Activated CD8-positive, alpha-beta memory T cell treated with anti-CD3 and anti-CD28 coated beads, Interleukin-2, amount 50 U/mL, for 24 hours (primary cell): ENCODE measurements at regions not wholly inside any gene's neighbourhood (a gene's known extent, or its start where the extent isn't known, plus 50 kb on each side); places are given as distances from the start of the nearest gene placed in this dataset.

ENCODE experiments used
- DNase-seq: peaks from one replicate; pipeline ENCODE4 v3.0.0-alpha.2; 2020; ENCODE audit errors: extremely low read depth

DNA sequence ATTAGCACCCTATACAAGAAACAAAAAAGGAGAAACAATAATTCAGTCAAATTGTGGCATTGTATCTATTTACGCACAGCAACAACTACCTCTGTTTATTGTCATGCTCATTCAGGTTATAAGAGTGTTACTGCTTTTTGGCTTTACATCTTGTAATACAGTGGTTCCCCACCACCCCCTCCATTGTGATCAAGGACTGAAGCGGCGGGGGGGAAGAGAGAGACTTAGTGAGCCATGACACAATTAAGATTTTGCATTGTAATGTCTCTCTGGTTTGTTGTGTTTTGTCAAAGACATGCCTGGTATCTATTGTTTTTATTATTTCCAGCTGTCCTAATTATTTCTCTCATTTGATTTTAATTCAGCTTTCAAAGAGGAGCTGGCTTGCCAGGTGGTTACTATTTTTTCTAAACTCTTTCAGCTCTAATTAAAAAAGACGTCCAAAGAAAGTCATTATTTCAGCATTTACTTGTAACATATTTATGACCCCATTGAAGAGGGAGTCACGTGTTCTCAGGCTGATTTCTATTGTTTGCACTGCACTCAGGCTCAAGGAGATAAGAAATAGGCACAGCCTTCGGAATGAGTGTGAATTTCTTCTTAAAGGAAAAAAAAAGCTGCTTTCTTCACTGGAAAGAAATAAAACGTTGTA lies 234.4 kb upstream of the TBL1XR1 start:
- DNase-seq, result no peak

DNA sequence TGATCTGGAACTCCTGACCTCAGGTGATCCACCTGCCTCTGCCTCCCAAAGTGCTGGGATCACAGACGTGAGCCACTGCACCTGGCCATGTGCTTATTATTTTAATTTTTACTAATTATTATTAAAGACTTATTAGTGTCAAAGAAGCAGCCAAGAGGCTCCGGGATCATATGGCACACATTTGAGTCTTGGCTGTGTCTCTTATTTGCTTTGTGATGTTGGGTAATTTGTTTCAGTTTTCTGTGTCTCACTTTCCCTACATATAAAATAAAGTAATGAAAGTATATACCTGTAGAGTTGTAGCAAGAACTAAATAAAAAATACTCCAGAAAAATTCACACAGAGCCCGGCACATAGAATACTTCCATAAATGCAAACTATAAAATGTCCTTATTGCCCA lies 238.0 kb upstream of the TBL1XR1 start:
- DNase-seq, result no peak

DNA sequence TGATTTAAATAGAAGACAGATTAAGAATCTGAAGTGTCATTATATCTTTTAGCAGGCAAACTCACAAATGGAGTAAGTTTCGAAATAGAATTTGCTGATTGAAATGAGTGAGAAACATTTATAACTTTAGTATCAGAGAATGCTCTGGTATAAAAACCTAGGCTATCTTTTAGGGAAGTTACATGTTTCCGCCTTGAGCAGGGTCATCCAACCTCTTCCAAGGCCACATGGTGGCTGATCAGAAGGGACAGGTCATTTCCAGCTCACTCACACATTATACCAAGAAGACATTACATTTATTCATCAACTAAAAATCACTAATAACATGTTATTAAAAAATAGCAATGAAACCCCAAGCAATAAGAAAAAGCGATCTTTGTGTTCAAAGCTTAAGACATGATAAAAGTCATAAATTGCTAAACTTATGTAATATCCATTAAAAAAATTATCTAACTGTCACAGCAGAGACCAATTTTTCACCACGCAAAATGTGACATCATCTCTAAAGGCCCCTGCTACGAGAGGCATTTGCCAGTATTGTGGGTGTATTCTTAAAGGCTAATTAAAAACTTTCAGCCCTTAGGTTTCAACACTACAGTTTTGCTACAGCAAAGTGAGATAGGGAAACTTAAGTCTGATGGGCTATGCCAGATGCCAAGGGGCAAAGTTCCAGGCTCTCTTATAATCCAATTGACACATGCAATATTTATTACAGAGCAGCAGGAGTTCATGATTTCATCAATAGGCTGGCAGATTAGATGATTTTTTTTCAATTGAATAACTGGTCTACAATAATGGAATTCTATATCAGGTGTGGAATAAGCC lies 240.4 kb upstream of the TBL1XR1 start:
- no peak for DNase-seq

DNA sequence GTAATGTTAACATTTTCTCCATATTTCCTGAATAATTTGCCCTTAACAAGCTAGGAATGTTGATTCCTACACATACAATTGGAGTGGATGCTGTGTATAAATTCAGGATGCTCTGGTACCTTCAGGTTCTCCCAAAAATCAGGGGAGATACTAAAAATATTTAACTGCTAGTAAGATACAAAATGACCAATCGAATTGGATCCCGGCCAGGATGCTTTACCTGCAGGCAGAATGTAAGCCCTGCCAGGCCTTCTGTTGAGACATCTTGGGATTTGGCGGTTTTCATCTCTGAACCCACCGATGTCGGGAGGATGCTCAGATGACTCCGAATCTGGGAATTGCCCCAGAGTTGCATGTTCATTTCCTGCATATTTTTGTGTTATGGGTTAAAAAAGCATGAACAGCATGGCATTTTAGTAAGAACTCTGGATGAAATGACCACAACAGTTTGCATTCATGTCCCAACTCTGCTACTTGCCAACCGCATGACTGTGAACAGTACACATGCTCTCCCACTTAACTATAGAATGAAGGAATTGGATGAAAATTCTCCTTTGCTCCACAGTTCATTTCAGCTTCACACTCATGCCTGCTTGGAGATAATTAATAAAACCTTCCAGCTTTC lies 241.4 kb upstream of the TBL1XR1 start:
- DNase-seq, result no peak

DNA sequence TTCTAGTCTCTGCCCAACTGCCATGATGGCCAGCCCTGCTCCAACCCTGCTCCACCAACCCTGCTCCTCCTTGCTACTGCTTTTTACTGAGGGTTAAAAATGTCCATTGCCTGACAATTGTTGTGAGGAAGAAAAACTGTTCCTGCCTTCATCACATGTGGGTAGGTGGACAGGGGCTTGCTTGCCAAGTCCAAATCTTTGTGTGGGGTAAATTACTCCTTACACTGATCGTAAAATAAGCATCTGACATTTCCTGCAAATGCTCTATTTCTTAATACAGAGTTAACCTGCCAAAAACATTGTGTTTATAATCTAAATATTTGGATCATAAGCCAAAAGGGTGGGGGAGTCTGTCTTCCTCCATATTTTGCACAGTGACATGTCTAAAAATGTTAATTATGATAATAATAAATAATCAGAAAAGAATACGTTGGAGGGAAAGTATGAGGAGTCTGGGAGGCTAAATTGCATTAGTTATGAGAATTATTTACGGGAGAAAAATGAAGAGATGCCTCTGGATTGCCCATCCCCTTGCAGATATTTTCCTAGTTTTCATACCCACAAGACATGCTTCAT lies 242.5 kb upstream of the TBL1XR1 start:
- no peak for DNase-seq

- DNase-seq, result no peak
These were observed 243.3 kb upstream of the TBL1XR1 start for GRCh38 chr3:177440456-177441104.

DNA sequence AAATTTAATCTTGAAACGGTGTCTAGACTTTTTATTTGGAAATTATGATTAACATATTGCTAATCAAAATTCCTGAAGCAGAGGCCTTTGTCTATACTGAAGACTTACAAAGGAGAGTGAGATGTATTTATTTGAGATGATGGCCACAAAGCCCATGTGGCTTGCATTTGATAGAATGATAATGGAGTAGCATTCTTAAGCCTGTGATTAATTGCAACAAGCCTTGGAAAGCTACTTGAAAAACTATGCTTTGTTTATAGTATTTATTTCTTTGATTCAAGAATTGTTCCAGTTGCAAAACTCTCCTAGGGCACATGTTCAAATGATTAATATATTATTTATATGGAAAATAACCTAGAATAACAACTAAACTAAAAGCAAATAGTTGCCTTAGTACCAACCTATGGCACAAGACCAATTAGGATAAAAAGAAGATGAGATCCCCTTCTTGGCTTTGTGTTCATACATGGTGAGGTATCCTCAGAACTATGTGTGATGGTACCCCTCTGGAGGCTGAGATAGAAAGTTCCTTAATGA lies 244.1 kb upstream of the TBL1XR1 start:
- DNase-seq, result no peak

- no peak for DNase-seq
These were observed 244.7 kb upstream of the TBL1XR1 start for GRCh38 chr3:177441813-177442646.

- no peak for DNase-seq
These were observed 246.2 kb upstream of the TBL1XR1 start for GRCh38 chr3:177443469-177443868.

- DNase-seq, result no peak
These were observed 247.4 kb upstream of the TBL1XR1 start for GRCh38 chr3:177444696-177445095.

DNA sequence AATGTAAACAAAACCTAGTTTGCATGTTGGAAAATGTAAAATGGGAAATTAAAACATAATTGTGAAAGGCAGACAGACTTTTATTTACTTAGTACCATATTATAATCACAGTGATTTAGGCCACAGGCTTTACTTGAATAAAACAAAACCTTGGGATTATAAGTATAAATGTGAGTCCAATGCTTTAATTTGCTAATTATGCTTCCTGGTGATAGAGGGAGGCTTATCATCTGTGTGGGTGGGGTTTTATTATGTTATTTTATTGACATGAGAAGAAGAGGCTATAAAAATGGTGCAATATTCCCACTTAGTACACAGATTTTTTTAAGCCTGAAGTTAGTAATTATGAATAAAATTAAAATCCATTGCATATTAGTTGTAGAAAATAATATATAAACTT lies 248.3 kb upstream of the TBL1XR1 start:
- no peak for DNase-seq

- no peak for DNase-seq
These were observed 248.9 kb upstream of the TBL1XR1 start for GRCh38 chr3:177446165-177446601.

DNA sequence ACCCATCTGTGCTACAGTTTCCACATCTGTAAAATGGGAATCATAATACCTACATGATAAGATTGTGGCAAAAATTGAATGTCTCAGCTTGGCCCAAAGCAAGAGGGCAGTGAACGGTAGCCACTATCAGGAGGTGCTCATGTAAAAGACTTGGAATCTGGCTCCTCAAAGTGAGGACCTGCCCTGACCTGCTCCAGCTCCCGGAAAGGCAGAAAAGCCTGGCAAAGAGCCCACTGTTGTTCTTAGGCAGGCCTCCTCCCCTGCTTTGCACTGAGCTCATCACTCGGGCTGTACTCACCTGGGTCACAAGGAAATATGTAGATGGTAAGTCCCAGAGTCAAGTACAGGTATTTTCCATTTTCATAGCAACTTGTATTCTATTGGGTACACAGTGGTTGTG lies 250.7 kb upstream of the TBL1XR1 start:
- no peak for DNase-seq

GRCh38 chr3:177448987-177449359 lies 251.7 kb upstream of the TBL1XR1 start:
- DNase-seq, result no peak

DNA sequence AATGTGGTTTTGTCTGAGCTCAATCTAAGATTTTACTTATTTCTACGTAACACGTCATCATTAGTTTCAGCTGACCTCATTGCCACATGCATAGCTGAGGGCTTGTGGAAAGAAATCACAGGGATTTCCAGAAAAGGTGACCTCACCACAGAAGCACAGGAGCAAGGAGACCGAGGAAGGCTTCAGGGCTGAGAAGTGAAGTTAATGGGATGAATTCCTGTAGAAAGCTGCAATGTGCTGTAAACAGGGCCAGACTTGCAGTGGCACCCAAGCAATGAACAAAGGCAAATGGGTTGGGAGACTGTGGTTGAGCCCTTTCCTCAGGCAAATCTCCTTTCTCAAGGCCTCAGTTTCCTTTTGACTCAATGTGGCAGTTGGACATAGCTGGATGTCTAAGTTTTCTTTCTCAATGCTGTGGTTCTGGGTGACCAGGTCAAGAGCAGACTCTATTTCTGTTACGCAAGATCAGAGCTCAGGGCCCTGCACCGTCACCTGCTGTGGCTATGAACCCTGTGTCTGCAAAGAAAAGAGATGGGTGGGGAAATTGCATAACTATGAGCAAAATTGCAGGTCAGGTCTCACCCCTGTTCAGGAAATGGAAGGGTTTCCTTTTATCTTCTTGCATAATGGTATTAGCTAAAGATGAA lies 252.2 kb upstream of the TBL1XR1 start:
- DNase-seq, result no peak

- DNase-seq, result no peak
These were observed 254.0 kb upstream of the TBL1XR1 start for GRCh38 chr3:177451301-177451750.

- no peak for DNase-seq
These were observed 254.9 kb upstream of the TBL1XR1 start for GRCh38 chr3:177451864-177452830.

DNA sequence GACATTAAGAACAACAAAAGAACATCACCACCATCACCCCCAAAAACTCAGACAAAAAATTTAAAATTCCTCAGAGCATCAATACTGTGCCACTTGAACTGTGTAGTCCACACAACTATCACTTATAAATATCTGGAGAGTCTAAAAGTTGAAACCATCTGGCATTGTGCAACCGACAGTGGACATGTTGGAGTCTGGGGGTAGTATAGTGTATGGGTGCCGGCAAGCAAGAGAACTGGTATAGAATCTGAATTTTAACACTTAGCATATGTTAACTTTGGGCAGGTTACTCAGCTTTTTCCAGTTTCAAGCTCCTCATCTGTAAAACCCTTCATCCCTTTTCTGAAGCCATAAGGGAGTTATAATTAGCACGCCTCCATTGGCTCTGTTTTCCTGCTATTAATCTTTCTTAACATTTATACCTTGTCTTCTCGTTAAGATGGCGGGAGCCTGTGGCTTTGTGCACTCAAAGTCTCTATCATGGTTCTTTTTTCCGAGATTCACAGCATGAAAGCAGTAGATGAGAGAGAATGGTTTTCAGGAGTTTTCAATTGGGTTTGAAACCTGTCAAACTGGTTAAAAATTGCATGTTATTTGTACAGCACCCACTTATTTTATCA lies 255.7 kb upstream of the TBL1XR1 start:
- DNase-seq, result no peak

- DNase-seq, result no peak
These were observed 256.2 kb upstream of the TBL1XR1 start for GRCh38 chr3:177453451-177453844.
